Dermis microvascular lymphatic vessel endothelial cell (primary cell): ENCODE measurements at regions not wholly inside any gene's neighbourhood (a gene's known extent, or its start where the extent isn't known, plus 50 kb on each side); places are given as distances from the start of the nearest gene placed in this dataset.
"Not testable (repeated sequence)": the region's sequence is repeated elsewhere in the genome, so short reads cannot be mapped to it uniquely, and the experiment has no call there.

Experiments
- DNase-seq, 2 donors: peaks; one replicate each; pipeline versions ENCODE4 v3.0.0 to v3.0.0-alpha.2; 2010; ENCODE audit warnings: low read depth in 2 of 2

DNA sequence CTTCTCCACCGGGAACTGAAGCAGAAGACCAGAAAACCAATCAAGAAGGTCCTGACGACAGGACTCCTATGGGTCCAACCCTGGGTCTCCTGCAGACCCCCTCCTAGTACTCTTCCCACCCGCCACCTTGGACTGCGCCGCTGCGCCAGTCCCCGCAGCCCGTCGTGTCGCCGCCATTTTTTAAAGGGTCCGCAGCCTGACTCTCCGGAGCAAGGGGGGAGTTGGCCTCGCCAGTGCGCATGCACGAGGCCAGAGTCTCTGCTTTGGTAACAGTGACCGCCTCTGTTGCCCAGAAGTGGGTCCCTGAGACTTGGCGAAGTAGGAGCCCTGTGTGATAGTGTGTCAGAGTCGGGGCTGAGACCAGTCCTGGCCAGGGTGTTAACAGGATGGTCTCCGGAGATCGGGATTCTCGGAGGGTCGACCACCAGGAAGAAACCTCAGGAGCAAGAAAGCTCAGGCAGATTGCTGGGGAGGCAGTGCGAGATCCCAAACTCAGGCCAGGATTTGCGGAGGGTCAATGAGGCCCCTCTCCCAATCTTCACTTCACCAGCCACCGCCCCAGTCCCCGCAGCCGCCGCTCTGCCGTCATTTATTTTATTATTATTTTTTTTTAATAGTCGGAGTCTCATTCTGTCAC lies 612.5 kb downstream of the KCNJ18 start:
- DNase-seq = no peak

DNA sequence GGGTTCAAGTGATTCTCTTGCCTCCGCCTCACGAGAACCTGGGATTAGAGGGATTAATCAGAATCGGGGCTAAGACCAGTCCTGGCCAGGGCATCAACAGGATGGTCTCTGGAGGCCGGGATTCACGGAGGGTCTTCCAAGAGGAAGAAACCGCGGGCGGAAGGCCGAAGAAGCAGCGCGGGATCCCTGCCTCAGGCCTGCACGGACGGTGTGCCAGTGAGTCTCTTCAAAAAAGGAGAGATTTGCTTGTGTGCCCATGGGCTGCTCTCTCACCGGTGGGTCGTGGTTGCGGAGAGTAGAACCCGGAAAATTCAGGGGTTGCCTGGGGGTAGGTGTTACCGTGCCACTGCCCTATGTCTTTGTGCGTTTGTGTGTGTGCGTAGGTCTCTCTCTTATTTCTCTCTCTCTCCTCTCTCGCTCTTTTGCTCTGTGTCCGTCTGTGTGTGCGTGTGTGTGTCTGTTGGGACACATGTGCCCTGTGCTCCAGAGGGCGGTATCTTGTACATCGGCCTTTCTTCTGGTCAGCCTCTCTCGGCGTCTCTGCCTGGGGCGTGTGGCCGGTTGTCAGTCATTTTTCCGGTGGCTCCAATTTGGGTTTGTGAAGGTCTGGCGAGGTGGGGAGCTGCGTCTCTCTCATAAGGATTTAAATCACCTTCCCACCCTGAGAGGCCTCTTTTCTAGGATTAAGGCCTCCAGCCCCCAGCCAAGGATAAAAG lies 613.2 kb downstream of the KCNJ18 start:
- DNase-seq = no peak

DNA sequence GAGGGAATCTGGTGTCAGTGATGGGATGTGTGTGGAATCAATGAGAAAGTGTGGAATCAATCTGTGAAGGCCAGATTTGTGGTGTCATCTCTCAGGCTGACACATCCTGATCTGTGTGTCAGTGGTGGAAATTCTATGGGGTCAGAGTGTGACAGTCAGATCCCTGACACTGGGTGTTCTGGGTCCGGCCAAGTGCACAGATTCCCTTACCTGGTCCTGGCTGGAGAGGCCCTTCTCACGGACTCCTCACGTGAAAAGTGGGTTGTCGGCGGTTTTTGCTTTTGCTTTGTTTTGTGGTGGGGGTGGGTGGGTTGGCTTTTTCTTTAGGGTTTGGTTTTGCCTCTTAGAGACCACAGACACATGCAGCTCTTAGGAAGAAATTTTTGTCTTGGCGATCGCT lies 618.0 kb downstream of the KCNJ18 start:
- DNase-seq = not testable (repeated sequence)

DNA sequence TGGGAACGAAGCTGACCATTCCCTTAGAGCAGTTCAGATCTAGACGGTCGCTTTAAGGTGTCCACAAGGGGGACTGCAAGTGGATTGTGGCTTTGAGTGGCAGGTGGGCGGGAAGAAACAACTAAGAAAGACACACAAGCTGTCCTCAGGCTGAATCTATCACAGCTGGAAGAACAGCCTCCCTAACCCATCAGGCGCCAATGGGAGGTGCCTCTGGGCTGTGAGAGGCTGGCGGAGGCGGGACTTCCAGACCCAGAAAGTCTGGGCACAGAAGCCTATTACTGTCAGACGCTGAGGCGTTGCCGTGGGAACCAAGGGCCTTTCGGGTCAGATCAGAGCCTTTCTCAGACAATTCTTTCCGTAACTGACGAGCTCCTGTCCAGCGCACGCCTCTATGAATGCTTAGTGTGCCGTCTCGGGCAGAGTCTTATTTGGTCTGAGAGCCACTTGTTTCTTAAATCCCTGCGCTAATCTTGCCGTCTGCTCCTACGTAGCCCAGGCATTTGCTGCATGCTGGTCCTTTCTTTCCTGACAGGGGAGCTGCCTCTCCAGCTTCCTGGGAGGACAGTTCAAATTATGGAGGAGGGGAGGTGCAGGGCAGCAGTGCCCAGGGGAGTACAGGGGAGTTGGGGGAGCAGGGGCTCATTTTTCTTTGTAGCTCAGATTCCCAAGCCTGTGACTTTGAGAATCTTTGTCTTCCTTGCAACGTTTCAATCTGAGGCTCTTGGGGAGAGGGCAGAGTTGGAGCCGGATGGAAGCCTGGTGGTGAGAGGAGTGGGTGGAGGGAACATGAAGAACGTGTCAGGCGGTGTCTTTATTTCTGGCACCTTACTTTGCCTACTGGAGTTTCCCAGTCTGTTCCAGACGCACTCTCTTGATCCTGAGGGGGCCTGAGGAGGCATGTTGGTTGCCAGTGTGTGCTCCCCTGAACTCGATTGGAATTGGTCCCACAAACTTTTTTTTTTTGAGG lies 618.7 kb downstream of the KCNJ18 start:
- DNase-seq = no peak

DNA sequence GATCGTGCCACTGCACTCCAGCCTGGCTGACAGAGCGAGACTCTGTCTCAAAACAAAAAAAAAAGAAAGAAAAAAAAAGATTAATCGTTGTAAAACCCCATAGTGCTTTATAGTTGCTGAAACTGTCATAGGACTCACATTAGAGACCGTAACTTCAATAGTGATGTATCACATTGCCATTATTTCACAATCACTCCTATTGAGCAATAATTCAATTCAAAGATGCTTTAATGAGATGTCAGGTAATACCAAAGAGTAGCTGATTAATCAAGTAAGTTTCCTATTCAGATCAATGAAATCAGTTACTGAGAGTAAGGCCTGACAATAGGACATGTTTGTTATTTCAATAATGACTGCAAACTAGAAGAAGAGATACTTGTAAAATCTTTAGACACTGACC lies 628.7 kb downstream of the KCNJ18 start:
- DNase-seq = not testable (repeated sequence)

DNA sequence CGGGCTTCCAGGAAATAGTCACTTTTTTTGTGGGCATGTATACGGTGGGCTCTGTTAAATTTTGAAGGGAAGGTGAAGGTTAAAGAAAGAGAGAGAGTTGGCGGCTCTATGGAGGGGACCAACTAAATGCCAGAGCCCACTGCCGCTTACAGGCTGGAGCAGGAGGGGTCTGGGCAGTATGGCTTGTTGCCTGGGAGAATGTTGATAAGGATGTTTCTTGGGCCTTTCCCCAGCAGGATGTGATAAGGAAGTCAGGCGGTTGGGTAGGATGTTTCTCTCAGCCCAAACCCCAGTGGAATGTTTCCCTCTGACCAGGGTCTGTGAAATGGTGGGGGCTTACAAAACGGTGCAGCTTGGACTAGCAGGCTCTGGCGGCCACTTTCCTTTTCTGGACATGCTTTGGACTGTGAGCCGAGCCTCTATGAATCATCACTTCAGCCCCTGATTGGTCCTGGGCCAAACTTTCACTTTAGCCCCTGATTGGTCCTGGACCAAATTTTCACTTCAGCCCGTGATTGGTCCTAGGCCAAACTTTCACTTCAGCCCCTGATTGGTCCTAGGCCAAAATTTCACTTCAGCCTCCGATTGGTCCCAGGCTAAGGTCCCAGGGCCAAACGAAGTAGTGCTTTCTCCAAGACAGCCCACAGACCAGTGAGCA lies 630.7 kb downstream of the KCNJ18 start:
- not testable (repeated sequence) for DNase-seq

DNA sequence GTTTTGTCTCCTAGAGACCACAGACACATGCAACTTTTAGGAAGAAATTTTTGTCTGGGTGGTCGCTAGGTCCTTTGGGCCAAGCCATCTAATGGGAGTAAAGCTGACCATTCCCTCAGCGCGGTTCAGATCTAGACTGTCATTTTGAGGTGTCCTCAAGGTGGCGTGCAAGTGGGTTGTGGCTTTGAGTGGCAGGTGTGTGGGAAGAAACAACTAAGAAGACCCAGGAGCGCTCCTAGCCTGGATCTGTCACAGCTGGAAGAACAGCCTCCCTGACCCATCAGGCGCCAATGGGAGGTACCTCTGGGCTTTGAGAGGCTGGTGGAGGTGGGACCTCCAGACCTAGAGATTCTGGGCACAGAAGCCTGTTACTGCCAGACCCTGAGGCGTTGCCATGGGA lies 645.1 kb downstream of the KCNJ18 start:
- DNase-seq = no peak

DNA sequence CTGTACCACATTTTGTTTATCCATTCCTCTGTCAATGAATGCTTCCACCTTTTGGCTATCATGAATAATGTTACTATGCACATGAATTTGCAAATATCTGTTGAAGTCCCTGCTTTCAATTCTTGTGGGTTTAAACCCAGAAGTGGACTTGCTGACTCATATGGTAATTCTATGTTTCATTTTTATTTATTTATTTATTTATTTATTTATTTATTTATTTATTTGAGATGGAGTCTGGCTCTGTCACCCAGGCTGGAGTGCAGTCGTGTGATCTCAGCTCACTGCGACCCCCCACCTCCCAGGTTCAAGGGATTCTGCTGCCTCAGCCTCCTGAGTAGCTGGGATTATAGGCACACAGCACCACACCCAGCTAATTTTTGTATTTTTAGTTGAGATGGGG lies 664.3 kb downstream of the KCNJ18 start:
- DNase-seq = not testable (repeated sequence)

DNA sequence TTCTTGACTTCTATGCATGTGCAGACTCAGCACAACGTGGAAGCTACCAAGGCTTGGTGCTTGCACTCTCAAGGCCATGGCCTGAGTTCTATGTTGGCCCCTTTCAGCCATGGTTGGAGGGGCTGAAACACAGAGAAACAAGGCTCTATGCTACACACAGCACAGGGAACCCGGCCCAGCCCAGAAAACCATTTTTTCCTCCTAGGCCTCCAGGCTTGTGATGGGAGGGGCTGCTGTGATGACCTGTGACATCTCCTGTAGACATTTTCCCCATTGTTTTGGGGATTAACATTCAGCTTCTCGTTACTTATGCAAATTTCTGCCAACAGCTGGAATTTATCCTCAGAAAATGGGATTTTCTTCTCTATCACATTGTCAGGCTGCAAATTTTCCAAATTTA lies 678.7 kb downstream of the KCNJ18 start:
- DNase-seq = not testable (repeated sequence)

DNA sequence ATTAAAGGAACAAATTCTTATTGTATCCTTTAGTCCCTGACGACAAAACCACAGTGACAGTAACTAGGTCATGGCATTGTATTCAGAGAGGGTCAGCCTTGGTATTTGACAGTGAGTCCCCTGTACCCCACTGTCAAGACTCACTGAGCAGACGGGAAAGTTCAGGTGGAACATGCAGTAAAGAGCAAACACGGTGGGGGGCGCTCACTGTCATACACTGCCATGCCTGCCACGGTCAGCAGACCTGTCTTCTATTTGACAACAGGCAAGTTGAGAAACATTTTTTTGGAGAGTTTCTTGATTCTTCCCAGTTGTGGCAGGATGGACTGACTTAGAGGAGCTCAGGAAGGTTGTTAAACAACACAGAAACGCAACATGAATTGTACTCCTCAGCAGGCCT lies 681.6 kb downstream of the KCNJ18 start:
- no peak for DNase-seq

DNA sequence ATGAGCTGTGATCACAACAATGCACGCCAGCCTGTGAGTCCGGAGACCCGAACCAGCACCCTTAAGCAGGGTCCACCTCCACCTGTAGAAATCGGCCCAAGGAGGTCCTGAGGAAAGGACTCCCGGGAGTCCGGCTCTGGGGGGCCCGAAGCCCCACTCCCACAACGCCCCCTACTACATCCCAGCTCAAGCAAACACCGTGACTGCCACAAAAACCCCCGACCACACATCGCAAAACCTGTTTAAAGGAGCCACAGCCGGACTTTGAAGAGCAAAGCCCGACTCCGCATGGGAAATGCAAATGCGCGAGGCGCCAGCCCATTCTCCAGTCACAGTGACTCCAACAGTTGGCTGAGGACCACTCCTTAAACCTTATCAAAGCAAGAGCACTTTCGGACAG lies 682.4 kb downstream of the KCNJ18 start:
- DNase-seq = no peak

DNA sequence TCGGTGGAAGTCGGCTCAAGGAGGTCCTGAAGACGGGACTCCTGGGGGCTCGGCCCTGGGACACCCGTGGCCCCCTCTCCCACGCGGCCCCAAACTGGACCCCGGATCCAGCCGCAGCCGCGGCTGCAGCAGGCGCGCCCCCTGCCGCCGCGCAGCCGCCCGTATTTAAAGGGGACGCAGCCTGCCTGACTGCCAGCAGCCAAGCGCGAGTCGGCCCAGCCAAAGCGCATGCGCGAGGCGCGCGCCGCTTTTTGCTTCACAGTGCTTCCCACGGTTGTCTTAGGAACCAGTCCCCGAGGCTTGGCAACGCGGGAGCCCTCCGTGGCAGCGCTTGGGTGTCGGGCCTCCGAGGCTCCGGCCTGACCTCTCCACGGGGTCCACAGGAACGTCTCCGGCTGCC lies 684.4 kb downstream of the KCNJ18 start:
- DNase-seq = not testable (repeated sequence)

DNA sequence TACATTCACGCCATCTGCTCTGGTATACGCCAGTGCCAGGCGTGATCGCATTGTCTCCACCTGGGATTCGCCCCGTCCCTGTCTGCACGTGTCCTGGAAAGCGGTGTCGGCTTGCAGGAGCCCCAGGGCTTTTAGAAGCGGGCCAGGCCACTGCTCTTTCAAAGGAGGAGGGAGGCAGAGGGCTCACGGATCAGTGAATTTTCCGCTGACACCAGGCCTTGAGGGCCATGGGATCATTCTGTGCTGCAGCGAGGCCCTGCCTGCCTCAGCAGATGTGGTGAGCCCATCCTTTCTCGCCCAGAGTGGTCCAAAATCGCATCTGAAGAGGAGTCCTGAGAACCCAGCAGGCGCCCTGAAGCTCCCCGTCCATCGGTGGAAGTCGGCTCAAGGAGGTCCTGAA lies 686.4 kb downstream of the KCNJ18 start:
- DNase-seq = not testable (repeated sequence)

DNA sequence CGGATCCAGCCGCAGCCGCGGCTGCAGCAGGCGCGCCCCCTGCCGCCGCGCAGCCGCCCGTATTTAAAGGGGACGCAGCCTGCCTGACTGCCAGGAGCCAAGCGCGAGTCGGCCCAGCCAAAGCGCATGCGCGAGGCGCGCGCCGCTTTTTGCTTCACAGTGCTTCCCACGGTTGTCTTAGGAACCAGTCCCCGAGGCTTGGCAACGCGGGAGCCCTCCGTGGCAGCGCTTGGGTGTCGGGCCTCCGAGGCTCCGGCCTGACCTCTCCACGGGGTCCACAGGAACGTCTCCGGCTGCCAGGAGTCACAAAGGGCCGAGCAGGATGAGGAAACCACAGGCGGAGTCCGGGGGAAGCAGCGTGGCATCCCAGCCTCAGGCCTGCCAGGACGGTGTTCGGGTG lies 689.3 kb downstream of the KCNJ18 start:
- not testable (repeated sequence) for DNase-seq

DNA sequence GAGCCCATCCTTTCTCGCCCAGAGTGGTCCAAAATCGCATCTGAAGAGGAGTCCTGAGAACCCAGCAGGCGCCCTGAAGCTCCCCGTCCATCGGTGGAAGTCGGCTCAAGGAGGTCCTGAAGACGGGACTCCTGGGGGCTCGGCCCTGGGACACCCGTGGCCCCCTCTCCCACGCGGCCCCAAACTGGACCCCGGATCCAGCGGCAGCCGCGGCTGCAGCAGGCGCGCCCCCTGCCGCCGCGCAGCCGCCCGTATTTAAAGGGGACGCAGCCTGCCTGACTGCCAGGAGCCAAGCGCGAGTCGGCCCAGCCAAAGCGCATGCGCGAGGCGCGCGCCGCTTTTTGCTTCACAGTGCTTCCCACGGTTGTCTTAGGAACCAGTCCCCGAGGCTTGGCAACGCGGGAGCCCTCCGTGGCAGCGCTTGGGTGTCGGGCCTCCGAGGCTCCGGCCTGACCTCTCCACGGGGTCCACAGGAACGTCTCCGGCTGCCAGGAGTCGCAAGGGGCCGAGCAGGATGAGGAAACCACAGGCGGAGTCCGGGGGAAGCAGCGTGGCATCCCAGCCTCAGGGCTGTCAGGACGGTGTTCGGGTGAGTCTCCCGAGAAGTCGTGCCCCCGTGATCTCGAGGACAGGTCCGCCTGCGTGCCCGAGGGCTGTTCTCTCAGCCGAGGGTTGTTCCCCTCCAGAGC lies 691.6 kb downstream of the KCNJ18 start:
- DNase-seq = not testable (repeated sequence)

DNA sequence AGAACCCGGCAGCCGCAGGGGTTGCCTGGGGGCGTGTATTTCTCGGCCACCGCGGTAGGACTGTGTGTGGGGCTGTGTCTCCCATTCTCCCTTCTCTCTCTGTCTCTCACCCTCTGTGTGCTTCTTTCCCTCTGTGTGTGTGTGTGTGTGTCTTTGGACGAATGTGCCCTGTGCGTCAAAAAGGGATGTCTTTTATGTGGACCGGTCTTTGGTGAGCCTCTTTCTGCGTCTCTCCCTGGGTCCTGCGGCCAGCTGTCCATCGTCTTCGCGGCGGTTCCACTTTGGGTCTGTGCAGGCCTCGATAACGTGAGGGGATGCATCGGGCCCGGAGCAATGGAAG lies 692.1 kb downstream of the KCNJ18 start:
- not testable (repeated sequence) for DNase-seq

DNA sequence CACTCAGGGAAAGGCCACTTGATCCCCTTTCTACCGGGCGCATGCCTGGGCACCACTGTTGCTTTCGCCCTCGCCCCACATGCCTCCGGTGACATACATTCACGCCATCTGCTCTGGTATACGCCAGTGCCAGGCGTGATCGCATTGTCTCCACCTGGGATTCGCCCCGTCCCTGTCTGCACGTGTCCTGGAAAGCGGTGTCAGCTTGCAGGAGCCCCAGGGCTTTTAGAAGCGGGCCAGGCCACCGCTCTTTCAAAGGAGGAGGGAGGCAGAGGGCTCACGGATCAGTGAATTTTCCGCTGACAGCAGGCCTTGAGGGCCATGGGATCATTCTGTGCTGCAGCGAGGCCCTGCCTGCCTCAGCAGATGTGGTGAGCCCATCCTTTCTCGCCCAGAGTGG lies 706.1 kb downstream of the KCNJ18 start:
- not testable (repeated sequence) for DNase-seq

DNA sequence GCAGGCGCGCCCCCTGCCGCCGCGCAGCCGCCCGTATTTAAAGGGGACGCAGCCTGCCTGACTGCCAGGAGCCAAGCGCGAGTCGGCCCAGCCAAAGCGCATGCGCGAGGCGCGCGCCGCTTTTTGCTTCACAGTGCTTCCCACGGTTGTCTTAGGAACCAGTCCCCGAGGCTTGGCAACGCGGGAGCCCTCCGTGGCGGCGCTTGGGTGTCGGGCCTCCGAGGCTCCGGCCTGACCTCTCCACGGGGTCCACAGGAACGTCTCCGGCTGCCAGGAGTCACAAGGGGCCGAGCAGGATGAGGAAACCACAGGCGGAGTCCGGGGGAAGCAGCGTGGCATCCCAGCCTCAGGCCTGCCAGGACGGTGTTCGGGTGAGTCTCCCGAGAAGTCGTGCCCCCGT lies 706.7 kb downstream of the KCNJ18 start:
- DNase-seq = not testable (repeated sequence)

DNA sequence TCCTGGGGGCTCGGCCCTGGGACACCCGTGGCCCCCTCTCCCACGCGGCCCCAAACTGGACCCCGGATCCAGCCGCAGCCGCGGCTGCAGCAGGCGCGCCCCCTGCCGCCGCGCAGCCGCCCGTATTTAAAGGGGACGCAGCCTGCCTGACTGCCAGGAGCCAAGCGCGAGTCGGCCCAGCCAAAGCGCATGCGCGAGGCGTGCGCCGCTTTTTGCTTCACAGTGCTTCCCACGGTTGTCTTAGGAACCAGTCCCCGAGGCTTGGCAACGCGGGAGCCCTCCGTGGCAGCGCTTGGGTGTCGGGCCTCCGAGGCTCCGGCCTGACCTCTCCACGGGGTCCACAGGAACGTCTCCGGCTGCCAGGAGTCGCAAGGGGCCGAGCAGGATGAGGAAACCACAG lies 712.8 kb downstream of the KCNJ18 start:
- DNase-seq = not testable (repeated sequence)

DNA sequence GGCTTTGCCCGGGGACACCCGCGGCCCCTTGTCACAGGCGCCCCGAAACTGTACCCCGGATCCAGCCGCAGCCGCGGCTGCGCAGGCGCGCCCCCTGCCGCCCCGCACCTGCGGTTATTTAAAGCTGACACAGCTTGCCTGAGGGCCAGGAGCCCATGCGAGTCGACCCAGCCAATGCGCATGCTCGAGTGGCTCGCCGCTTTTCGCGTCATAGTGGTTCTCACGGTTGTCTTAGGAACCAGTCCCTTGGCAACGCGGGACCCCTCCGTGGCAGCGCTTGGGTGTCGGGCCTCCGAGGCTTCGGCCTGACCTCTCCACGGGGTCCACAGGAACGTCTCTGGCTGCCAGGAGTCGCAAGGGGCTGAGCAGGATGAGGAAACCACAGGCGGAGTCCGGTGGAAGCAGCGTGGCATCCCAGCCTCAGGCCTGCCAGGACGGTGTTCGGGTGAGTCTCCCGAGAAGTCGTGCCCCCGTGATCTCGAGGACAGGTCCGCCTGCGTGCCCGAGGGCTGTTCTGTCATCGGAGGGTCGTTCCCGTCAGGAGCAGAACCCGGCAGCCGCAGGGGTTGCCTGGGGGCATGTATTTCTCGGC lies 716.9 kb downstream of the KCNJ18 start:
- no peak for DNase-seq

DNA sequence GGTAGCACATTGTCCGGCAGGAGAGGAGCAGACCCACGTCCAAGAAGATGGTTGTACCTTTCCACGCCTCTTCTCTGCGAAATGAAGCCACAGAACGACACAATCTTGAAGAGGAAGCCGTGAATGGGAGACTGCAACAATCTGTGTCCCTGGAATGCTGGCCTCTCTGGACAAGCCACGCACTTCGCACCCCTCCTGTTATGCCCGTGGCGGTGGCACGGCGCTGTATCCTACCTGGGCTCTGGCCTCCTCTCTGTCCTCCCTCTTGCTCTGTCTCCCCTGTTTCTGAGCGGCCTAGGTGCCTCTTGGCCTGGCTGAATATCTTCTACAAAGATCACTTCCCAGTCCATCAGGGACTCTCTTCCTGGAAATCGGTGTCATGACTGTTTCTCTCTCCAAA lies 717.8 kb downstream of the KCNJ18 start:
- no peak for DNase-seq
